ENCODE measurements at regions not wholly inside any gene's neighbourhood (a gene's known extent, or its start where the extent isn't known, plus 50 kb on each side); places are given as distances from the start of the nearest gene placed in this dataset.

GRCh38 chr5:97365163-97365845 is 182.3 kb upstream of the RIOK2 start:
- no peak for TF ChIP-seq CTCF (conservative IDR thresholded peaks at IDR 0.05)
- Mint-ChIP-seq H3K9me3 (no peaks in the 10 kb centered on the region), H3K4me1 (ENCODE audit: unreplicated experiment) (no peaks in the 10 kb centered on the region), H3K27me3 (no peaks in the 10 kb centered on the region), H3K27ac (no peak overlapping the region), H3K36me3 (no peaks in the 10 kb centered on the region), H3K4me3 (no peak overlapping the region)
- no peak for DNase-seq (ENCODE audit: extremely low spot score, unreplicated experiment)

- Mint-ChIP-seq H3K27ac (no peak overlapping the region), H3K9me3 (no peaks in the 10 kb centered on the region), H3K36me3 (no peaks in the 10 kb centered on the region), H3K4me1 (ENCODE audit: unreplicated experiment) (no peaks in the 10 kb centered on the region), H3K27me3 (no peaks in the 10 kb centered on the region), H3K4me3 (no peak overlapping the region)
- no peak for TF ChIP-seq CTCF (conservative IDR thresholded peaks at IDR 0.05)
- DNase-seq (ENCODE audit: extremely low spot score, unreplicated experiment) = no peak
These were observed 182.9 kb upstream of the RIOK2 start for GRCh38 chr5:97365918-97366317.

- no peak overlapping the region for H3K4me3 Mint-ChIP-seq
- H3K9me3 Mint-ChIP-seq = no peaks in the 10 kb centered on the region
- H3K27ac Mint-ChIP-seq = no peak overlapping the region
- DNase-seq (ENCODE audit: extremely low spot score, unreplicated experiment) = no peak
- no peaks in the 10 kb centered on the region for H3K4me1 Mint-ChIP-seq (ENCODE audit: unreplicated experiment)
- TF ChIP-seq CTCF (conservative IDR thresholded peaks at IDR 0.05) = no peak
- no peaks in the 10 kb centered on the region for H3K27me3 Mint-ChIP-seq
- no peaks in the 10 kb centered on the region for H3K36me3 Mint-ChIP-seq
These were observed 192.9 kb upstream of the RIOK2 start for GRCh38 chr5:97375959-97376358.

GRCh38 chr5:97377582-97377981 is 194.5 kb upstream of the RIOK2 start:
- no peaks in the 10 kb centered on the region for H3K27me3 Mint-ChIP-seq

GRCh38 chr5:97383996-97384395 is 200.9 kb upstream of the RIOK2 start:
- H3K27me3 Mint-ChIP-seq = no peaks in the 10 kb centered on the region
- no peaks in the 10 kb centered on the region for H3K36me3 Mint-ChIP-seq
- no peak for TF ChIP-seq CTCF (conservative IDR thresholded peaks at IDR 0.05)
- no peak for DNase-seq (ENCODE audit: extremely low spot score, unreplicated experiment)
- H3K9me3 Mint-ChIP-seq = no peaks in the 10 kb centered on the region
- no peak overlapping the region for H3K27ac Mint-ChIP-seq
- no peak overlapping the region for H3K4me3 Mint-ChIP-seq
- no peaks in the 10 kb centered on the region for H3K4me1 Mint-ChIP-seq (ENCODE audit: unreplicated experiment)

More at GRCh38 chr5:97377582-97377981, 194.5 kb upstream of the RIOK2 start:
- no peak for TF ChIP-seq CTCF (conservative IDR thresholded peaks at IDR 0.05)
- H3K36me3 Mint-ChIP-seq = no peaks in the 10 kb centered on the region
- no peak for DNase-seq (ENCODE audit: extremely low spot score, unreplicated experiment)
- H3K4me3 Mint-ChIP-seq = no peak overlapping the region
- no peak overlapping the region for H3K27ac Mint-ChIP-seq
- H3K4me1 Mint-ChIP-seq (ENCODE audit: unreplicated experiment) = no peaks in the 10 kb centered on the region
- no peaks in the 10 kb centered on the region for H3K9me3 Mint-ChIP-seq
